ENCODE measurements at regions not wholly inside any gene's neighbourhood (a gene's known extent, or its start where the extent isn't known, plus 50 kb on each side); places are given as distances from the start of the nearest gene placed in this dataset.

DNA sequence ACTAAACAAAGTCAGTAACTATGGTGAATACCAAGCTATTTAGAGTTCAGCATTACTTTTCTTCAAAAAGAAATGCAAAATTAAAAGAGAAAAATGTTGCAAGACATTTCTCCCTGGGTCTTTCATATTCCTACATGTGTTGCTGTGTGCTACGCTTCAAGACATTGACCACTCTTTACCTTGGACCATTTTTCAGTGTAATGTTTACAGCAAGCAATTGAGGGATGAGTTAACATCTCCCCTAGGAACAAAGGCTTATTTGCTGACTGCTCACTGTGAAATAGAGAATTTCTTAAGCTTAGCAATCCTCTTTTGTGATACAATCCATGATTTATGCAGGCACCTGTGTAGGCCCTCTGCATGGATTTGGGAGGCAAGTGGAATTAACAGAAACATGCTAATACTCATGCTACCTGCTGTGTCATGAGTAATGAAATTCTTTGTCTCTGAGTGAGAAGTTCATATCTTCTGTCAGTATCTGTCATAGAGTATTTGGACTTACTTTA, 1202.9 kb upstream of the CDH8 start:
- no peak overlapping the region for H3K27ac Mint-ChIP-seq
- ChIA-PET POLR2A (no interaction called here), CTCF (no interaction called here)
- ATAC-seq (ENCODE audit: poor library complexity) (no peak), DNase-seq (no peak)
- H3K36me3 Mint-ChIP-seq (ENCODE audit: low read depth) = no peaks in the 10 kb centered on the region
- H3K9me3 Mint-ChIP-seq = peaks cover 8% of the 10 kb centered on the region
- intact Hi-C loops (cut with DNase I, micrococcal nuclease) = no loop called here
- H3K27ac ChIP-seq (ENCODE audit: low read depth in 1 of 2, low read length in 2 of 2) = no peak overlapping the region
- H3K4me1 ChIP-seq (ENCODE audit: insufficient read depth, low read length) = no peaks in the 10 kb centered on the region
- no peak overlapping the region for H3K4me3 Mint-ChIP-seq
- TF ChIP-seq, protein P1, sequence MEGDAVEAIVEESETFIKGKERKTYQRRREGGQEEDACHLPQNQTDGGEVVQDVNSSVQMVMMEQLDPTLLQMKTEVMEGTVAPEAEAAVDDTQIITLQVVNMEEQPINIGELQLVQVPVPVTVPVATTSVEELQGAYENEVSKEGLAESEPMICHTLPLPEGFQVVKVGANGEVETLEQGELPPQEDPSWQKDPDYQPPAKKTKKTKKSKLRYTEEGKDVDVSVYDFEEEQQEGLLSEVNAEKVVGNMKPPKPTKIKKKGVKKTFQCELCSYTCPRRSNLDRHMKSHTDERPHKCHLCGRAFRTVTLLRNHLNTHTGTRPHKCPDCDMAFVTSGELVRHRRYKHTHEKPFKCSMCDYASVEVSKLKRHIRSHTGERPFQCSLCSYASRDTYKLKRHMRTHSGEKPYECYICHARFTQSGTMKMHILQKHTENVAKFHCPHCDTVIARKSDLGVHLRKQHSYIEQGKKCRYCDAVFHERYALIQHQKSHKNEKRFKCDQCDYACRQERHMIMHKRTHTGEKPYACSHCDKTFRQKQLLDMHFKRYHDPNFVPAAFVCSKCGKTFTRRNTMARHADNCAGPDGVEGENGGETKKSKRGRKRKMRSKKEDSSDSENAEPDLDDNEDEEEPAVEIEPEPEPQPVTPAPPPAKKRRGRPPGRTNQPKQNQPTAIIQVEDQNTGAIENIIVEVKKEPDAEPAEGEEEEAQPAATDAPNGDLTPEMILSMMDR (IDR thresholded peaks at IDR 0.05) = no peak
- no peaks in the 10 kb centered on the region for H3K27me3 Mint-ChIP-seq
- no peaks in the 10 kb centered on the region for H3K4me1 Mint-ChIP-seq (ENCODE audit: low read depth)
- no peak overlapping the region for H3K4me3 ChIP-seq (ENCODE audit: low read length)
- H3K36me3 ChIP-seq (ENCODE audit: insufficient read depth, low read length) = no peaks in the 10 kb centered on the region
- no peaks in the 10 kb centered on the region for H3K27me3 ChIP-seq (ENCODE audit: control insufficient read depth in 1 of 2, insufficient read depth in 2 of 2, low read length in 2 of 2)
- H3K9me3 ChIP-seq (ENCODE audit: control insufficient read depth in 1 of 2, insufficient read depth in 1 of 2, low read length in 2 of 2) = peaks cover 3 to 4% of the 10 kb centered on the region in 2 experiments

- Mint-ChIP-seq H3K9me3 (peaks cover 25% of the 10 kb centered on the region), H3K4me3 (no peak overlapping the region), H3K4me1 (ENCODE audit: low read depth) (no peaks in the 10 kb centered on the region), H3K36me3 (ENCODE audit: low read depth) (no peaks in the 10 kb centered on the region), H3K27me3 (no peaks in the 10 kb centered on the region), H3K27ac (no peak overlapping the region)
- no peak overlapping the region for H3K4me3 ChIP-seq (ENCODE audit: low read length)
- TF ChIP-seq, protein P1 (IDR thresholded peaks at IDR 0.05) = no peak
- H3K4me1 ChIP-seq (ENCODE audit: insufficient read depth, low read length) = no peaks in the 10 kb centered on the region
- H3K9me3 ChIP-seq (ENCODE audit: control insufficient read depth in 1 of 2, insufficient read depth in 1 of 2, low read length in 2 of 2) = peaks cover 0 to 9% of the 10 kb centered on the region in 2 experiments
- H3K27ac ChIP-seq (ENCODE audit: low read depth in 1 of 2, low read length in 2 of 2) = no peak overlapping the region
- ChIA-PET POLR2A (no interaction called here), CTCF (no interaction called here)
- intact Hi-C loops (cut with DNase I, micrococcal nuclease) = no loop called here
- DNase-seq (no peak), ATAC-seq (ENCODE audit: poor library complexity) (no peak)
- H3K27me3 ChIP-seq (ENCODE audit: control insufficient read depth in 1 of 2, insufficient read depth in 2 of 2, low read length in 2 of 2) = no peaks in the 10 kb centered on the region
- H3K36me3 ChIP-seq (ENCODE audit: insufficient read depth, low read length) = no peaks in the 10 kb centered on the region
Observed at GRCh38 chr16:63230421-63231040, 1194.3 kb upstream of the CDH8 start.

DNA sequence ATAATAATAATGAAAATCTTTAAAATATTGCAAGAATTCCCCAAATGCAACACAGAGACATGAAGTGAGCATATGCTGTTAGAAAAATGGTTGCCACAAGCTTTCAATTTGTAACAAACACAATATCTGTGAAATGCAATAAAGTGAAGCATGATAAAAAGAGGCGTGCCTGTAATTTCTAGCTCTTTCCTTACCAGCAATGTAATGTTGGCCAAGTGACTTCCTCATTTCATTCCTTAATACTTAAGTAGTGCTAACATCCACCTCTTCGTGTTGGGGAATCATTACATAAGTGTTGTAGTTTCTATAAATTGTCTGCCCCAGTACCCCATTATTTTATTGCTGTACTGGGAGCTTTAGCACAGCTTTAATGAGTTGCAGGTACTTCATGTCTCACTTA, 1192.0 kb upstream of the CDH8 start:
- Mint-ChIP-seq H3K9me3 (peaks cover 22% of the 10 kb centered on the region), H3K4me1 (ENCODE audit: low read depth) (no peaks in the 10 kb centered on the region), H3K27ac (no peak overlapping the region), H3K27me3 (no peaks in the 10 kb centered on the region), H3K4me3 (no peak overlapping the region), H3K36me3 (ENCODE audit: low read depth) (no peaks in the 10 kb centered on the region)
- ChIA-PET CTCF (no interaction called here), POLR2A (no interaction called here)
- DNase-seq (no peak), ATAC-seq (ENCODE audit: poor library complexity) (no peak)
- H3K4me1 ChIP-seq (ENCODE audit: insufficient read depth, low read length) = no peaks in the 10 kb centered on the region
- peaks cover 0 to 9% of the 10 kb centered on the region in 2 experiments for H3K9me3 ChIP-seq (ENCODE audit: control insufficient read depth in 1 of 2, insufficient read depth in 1 of 2, low read length in 2 of 2)
- H3K27me3 ChIP-seq (ENCODE audit: control insufficient read depth in 1 of 2, insufficient read depth in 2 of 2, low read length in 2 of 2) = no peaks in the 10 kb centered on the region
- H3K36me3 ChIP-seq (ENCODE audit: insufficient read depth, low read length) = no peaks in the 10 kb centered on the region
- H3K27ac ChIP-seq (ENCODE audit: low read depth in 1 of 2, low read length in 2 of 2) = no peak overlapping the region
- no peak overlapping the region for H3K4me3 ChIP-seq (ENCODE audit: low read length)
- TF ChIP-seq, protein P1 (IDR thresholded peaks at IDR 0.05) = no peak
- intact Hi-C loops (cut with DNase I, micrococcal nuclease) = no loop called here

All from CD4-positive, alpha-beta T cell (primary cell).